H1 (cell line): ENCODE measurements at regions not wholly inside any gene's neighbourhood (a gene's known extent, or its start where the extent isn't known, plus 50 kb on each side); places are given as distances from the start of the nearest gene placed in this dataset.

ENCODE experiments used
- CTCF ChIA-PET: fragments of 300-600 bp; sonication (Branson Sonifier 250); formaldehyde crosslinking; loops from one replicate; lab custom pipeline; 2021; ENCODE audit not compliant: partially characterized antibody; lab: Charles Lee
- POLR2A ChIA-PET: fragments of 300-600 bp; sonication (Branson Sonifier 250); formaldehyde crosslinking; loops from one replicate; lab custom pipeline; 2021; ENCODE audit warnings: inconsistent platforms; ENCODE audit not compliant: partially characterized antibody; lab: Charles Lee
- DNase-seq, 2 experiments: peaks; one replicate each; pipeline versions ENCODE4 v3.0.0 to v3.0.0-alpha.2; 2010 to 2022; ENCODE audit warnings: low spot score in 2 of 2, low read depth in 1 of 2, mixed read lengths in 1 of 2
- FAIRE-seq: peaks from 2 replicates; lab custom pipeline; 2011; peaks lifted over from hg19 to GRCh38; lab: Jason Lieb, UNC
- H2AFZ ChIP-seq: 2 replicates; pipeline ENCODE4 v1.8.1; 2012; ENCODE audit warnings: low read length, inconsistent platforms
- H2AK5ac ChIP-seq: 2 replicates; pipeline ENCODE4 v1.6.1; 2013; ENCODE audit warnings: low read depth, low read length
- H2BK120ac ChIP-seq: replicated peaks from 2 replicates; pipeline ENCODE3; 2013; ENCODE audit warnings: low read depth, low read length, inconsistent platforms
- H2BK12ac ChIP-seq: 2 replicates; pipeline ENCODE4 v1.6.1; 2013; ENCODE audit warnings: low read depth, low read length
- H2BK15ac ChIP-seq: 2 replicates; pipeline ENCODE4 v1.6.1; 2013; ENCODE audit warnings: low read length
- H2BK20ac ChIP-seq: 2 replicates; pipeline ENCODE4 v1.6.1; 2013; ENCODE audit warnings: low read length
- H2BK5ac ChIP-seq: 2 replicates; pipeline ENCODE4 v1.6.1; 2013; ENCODE audit warnings: low read depth, low read length
- H3K14ac ChIP-seq: 2 replicates; pipeline ENCODE4 v1.6.1; 2013; ENCODE audit warnings: inconsistent platforms; ENCODE audit not compliant: insufficient read length
- H3K18ac ChIP-seq: 2 replicates; pipeline ENCODE4 v1.6.1; 2013; ENCODE audit warnings: low read length; ENCODE audit errors: extremely low read depth
- H3K23ac ChIP-seq: 2 replicates; pipeline ENCODE4 v1.6.1; 2013; ENCODE audit warnings: inconsistent platforms; ENCODE audit not compliant: insufficient read length
- H3K23me2 ChIP-seq: 2 replicates; pipeline ENCODE4 v1.6.1; 2013; ENCODE audit warnings: low read depth, low read length
- H3K27ac ChIP-seq: 2 replicates; pipeline ENCODE4 v1.6.1; 2011; ENCODE audit warnings: low read depth, low read length, inconsistent platforms
- H3K27me3 ChIP-seq, 4 experiments: replicated peaks in 1 of 4; 1 replicate in 1 of 4; 2 replicates in 3 of 4; pipeline versions ENCODE4 v1.6.1 to v1.8.1; 2011 to 2013; ENCODE audit warnings: low read length in 3 of 4, mild to moderate bottlenecking in 3 of 4, inconsistent platforms in 2 of 4, mixed read lengths in 2 of 4, moderate library complexity in 1 of 4; ENCODE audit not compliant: control insufficient read depth in 3 of 4, insufficient read depth in 3 of 4; ENCODE audit errors: extremely low read depth in 1 of 4
- H3K36me3 ChIP-seq, 4 experiments: 2 replicates each; pipeline versions ENCODE4 v1.6.1 to v1.8.1; 2011 to 2013; ENCODE audit warnings: mild to moderate bottlenecking in 4 of 4, low read length in 3 of 4, moderate library complexity in 2 of 4, control low read depth in 1 of 4, inconsistent platforms in 1 of 4; ENCODE audit not compliant: insufficient read depth in 4 of 4, control insufficient read depth in 2 of 4
- H3K4ac ChIP-seq: replicated peaks from 2 replicates; pipeline ENCODE3; 2013; ENCODE audit warnings: low read length, low read depth, mixed read lengths, inconsistent platforms; ENCODE audit not compliant: insufficient read length
- H3K4me1 ChIP-seq, 4 experiments: replicated peaks in 1 of 4; 1 replicate in 1 of 4; 2 replicates in 3 of 4; pipeline versions ENCODE4 v1.6.1 to v1.8.1; 2011 to 2013; ENCODE audit warnings: low read length in 3 of 4, inconsistent platforms in 2 of 4, mixed read lengths in 1 of 4; ENCODE audit not compliant: insufficient read depth in 4 of 4, control insufficient read depth in 3 of 4
- H3K4me2 ChIP-seq, 2 experiments: 2 replicates each; pipeline versions ENCODE4 v1.6.1 to v1.8.1; 2011 to 2013; ENCODE audit warnings: low read depth in 2 of 2, low read length in 2 of 2, control low read depth in 1 of 2, inconsistent platforms in 1 of 2, mild to moderate bottlenecking in 1 of 2; ENCODE audit not compliant: insufficient read depth in 1 of 2
- H3K4me3 ChIP-seq, 4 experiments: fragments of 200-600, 300-600 bp in 1 of 4; sonication (generic), shearing (Covaris generic), sonication (Bioruptor Twin) in 1 of 4; 2 replicates each; pipeline versions ENCODE4 v1.5.1 to v1.8.1; 2011 to 2016; ENCODE audit warnings: low read length in 4 of 4, low read depth in 3 of 4, control low read depth in 2 of 4, inconsistent platforms in 2 of 4, mild to moderate bottlenecking in 2 of 4, mixed read lengths in 1 of 4, moderate library complexity in 1 of 4; ENCODE audit not compliant: insufficient read depth in 2 of 4; ENCODE audit errors: extremely low read depth in 1 of 4
- H3K56ac ChIP-seq: replicated peaks from 2 replicates; pipeline ENCODE3; 2013; ENCODE audit warnings: low read depth, mild to moderate bottlenecking, mixed read lengths, low read length, inconsistent platforms; ENCODE audit not compliant: insufficient read length
- H3K79me1 ChIP-seq: 2 replicates; pipeline ENCODE4 v1.6.1; 2013; ENCODE audit warnings: low read depth, low read length, control low read depth
- H3K79me2 ChIP-seq, 2 experiments: 2 replicates each; pipeline versions ENCODE4 v1.6.1 to v1.8.1; 2012 to 2013; ENCODE audit warnings: low read length in 2 of 2, mild to moderate bottlenecking in 2 of 2, inconsistent platforms in 1 of 2; ENCODE audit not compliant: insufficient read depth in 2 of 2, control insufficient read depth in 1 of 2
- H3K9ac ChIP-seq, 4 experiments: replicated peaks in 1 of 4; 1 replicate in 1 of 4; 2 replicates in 3 of 4; pipeline versions ENCODE4 v1.6.1 to v1.8.1; 2011 to 2013; ENCODE audit warnings: low read depth in 3 of 4, low read length in 3 of 4, control low read depth in 2 of 4, mild to moderate bottlenecking in 2 of 4, moderate library complexity in 2 of 4, inconsistent platforms in 1 of 4; ENCODE audit errors: extremely low read depth in 1 of 4
- H3K9me3 ChIP-seq, 2 experiments: 2 replicates each; pipeline versions ENCODE4 v1.6.1 to v1.8.1; 2012 to 2013; ENCODE audit warnings: mild to moderate bottlenecking in 2 of 2, moderate library complexity in 2 of 2, control low read depth in 1 of 2, inconsistent platforms in 1 of 2, low read depth in 1 of 2, low read length in 1 of 2, mixed read lengths in 1 of 2; ENCODE audit not compliant: insufficient read depth in 2 of 2
- H4K20me1 ChIP-seq, 2 experiments: replicated peaks in 1 of 2; 2 replicates each; pipeline versions ENCODE3 to v1.8.1; 2011 to 2013; ENCODE audit warnings: inconsistent platforms in 2 of 2, low read length in 2 of 2, mild to moderate bottlenecking in 1 of 2; ENCODE audit not compliant: insufficient read depth in 2 of 2, control insufficient read depth in 1 of 2
- H4K5ac ChIP-seq: 2 replicates; pipeline ENCODE4 v1.6.1; 2013; ENCODE audit warnings: low read length, low read depth, mixed read lengths, inconsistent platforms; ENCODE audit not compliant: insufficient read length
- H4K8ac ChIP-seq: 2 replicates; pipeline ENCODE4 v1.8.0; 2013; ENCODE audit warnings: mild to moderate bottlenecking, moderate library complexity, low read length, inconsistent platforms; ENCODE audit not compliant: insufficient read depth; ENCODE audit errors: extremely low read depth
- H4K91ac ChIP-seq: replicated peaks from 2 replicates; pipeline ENCODE3; 2013; ENCODE audit warnings: low read length, mixed read lengths, inconsistent platforms; ENCODE audit not compliant: insufficient read length
- BACH1 ChIP-seq: IDR thresholded peaks from 2 replicates; pipeline ENCODE4 v1.6.1; 2012; ENCODE audit warnings: low read length, improper control_type of control experiment
- CBX5 ChIP-seq: fragments of 300-800, 300-1000 bp; sonication (generic); IDR thresholded peaks from 2 replicates; pipeline ENCODE4 v1.7.1; 2016; ENCODE audit warnings: antibody characterized with exemption, low read length, low read depth
- CBX8 ChIP-seq: fragments of 300-800, 300-1000 bp; sonication (generic); IDR thresholded peaks from 2 replicates; pipeline ENCODE4 v1.7.1; 2016; ENCODE audit warnings: low read depth, low read length, borderline replicate concordance
- NRF1 ChIP-seq: IDR thresholded peaks from 2 replicates; pipeline ENCODE4 v1.6.1; 2011; ENCODE audit warnings: mild to moderate bottlenecking, low read depth, low read length, improper control_type of control experiment
- SIRT6 ChIP-seq: IDR thresholded peaks from one replicate; pipeline ENCODE4 v1.7.1; 2012; ENCODE audit warnings: low read length, inconsistent platforms
- SP2 ChIP-seq: IDR thresholded peaks from 2 replicates; pipeline ENCODE4 v1.6.1; 2012; ENCODE audit warnings: mild to moderate bottlenecking, low read length, inconsistent platforms
- SRF ChIP-seq: IDR thresholded peaks from 2 replicates; pipeline ENCODE4 v1.6.1; 2011; ENCODE audit warnings: mild to moderate bottlenecking, low read depth, low read length, moderate library complexity
- WGBS, 2 experiments: shearing (Covaris generic) in 1 of 2; methylation state at CpG; one replicate each; pipeline versions ENCODE4 v1.1.6 to v1.1.7; 2013 to 2015; ENCODE audit warnings: low lambda C conversion rate in 2 of 2, mixed read lengths in 2 of 2, inconsistent platforms in 1 of 2, low coverage in 1 of 2, missing lambda C conversion rate in 1 of 2; ENCODE audit not compliant: insufficient replicate concordance in 2 of 2, insufficient coverage in 1 of 2, insufficient read length in 1 of 2; ENCODE audit errors: extremely low coverage in 1 of 2, missing lambda C conversion rate in 1 of 2; 5-methylcytosine and 5-hydroxymethylcytosine counted together

- Histone ChIP-seq H2AK5ac (no peak overlapping the region), H3K4ac (no peak overlapping the region), H3K23ac (no peak overlapping the region), H2BK12ac (no peak overlapping the region), H4K8ac (no peak overlapping the region), H3K36me3 (no peaks in the 10 kb centered on the region), H3K27me3 (no peaks in the 10 kb centered on the region), H3K9ac (no peak overlapping the region), H3K4me1 (peaks cover 0 to 2% (median 0%) of the 10 kb centered on the region in 4 experiments; a peak in 1 of 7 replicates), H3K27ac (no peak overlapping the region), H3K18ac (no peak overlapping the region), H3K56ac (no peak overlapping the region), H3K23me2 (no peaks in the 10 kb centered on the region), H2AFZ (no peak overlapping the region), H3K79me2 (no peaks in the 10 kb centered on the region), H2BK15ac (no peak overlapping the region), H3K4me2 (no peak overlapping the region), H2BK120ac (no peak overlapping the region), H2BK20ac (no peak overlapping the region), H3K9me3 (no peaks in the 10 kb centered on the region), H4K20me1 (no peaks in the 10 kb centered on the region), H3K79me1 (no peaks in the 10 kb centered on the region), H3K14ac (no peak overlapping the region), H2BK5ac (no peak overlapping the region), H4K5ac (no peak overlapping the region), H3K4me3 (no peak overlapping the region), H4K91ac (no peak overlapping the region)
- POLR2A ChIA-PET: no interaction called here
- CTCF ChIA-PET: no interaction called here
- no peak for TF ChIP-seq NRF1
- TF ChIP-seq SRF: no peak
- no peak for TF ChIP-seq BACH1
- no peak for TF ChIP-seq CBX5
- no peak for TF ChIP-seq SP2
- TF ChIP-seq CBX8: no peak
- TF ChIP-seq SIRT6: no peak
- DNase-seq (no peak), FAIRE-seq (no peak)
- 83% methylated on average over 4 of the region's 4 CpGs; no CpG with 5 or more reads in 1 of the 2 experiments for WGBS, 2 experiments
These were observed 158.4 kb upstream of the CDH7 start for GRCh38 chr18:65592435-65592834.
